Kidney capillary endothelial cell (primary cell): ENCODE measurements at regions not wholly inside any gene's neighbourhood (a gene's known extent, or its start where the extent isn't known, plus 50 kb on each side); places are given as distances from the start of the nearest gene placed in this dataset.
"Not testable (repeated sequence)": the region's sequence is repeated elsewhere in the genome, so short reads cannot be mapped to it uniquely, and the experiment has no call there.

ENCODE experiments used
- DNase-seq: peaks from one replicate; pipeline ENCODE4 v3.0.0-alpha.2; 2018; ENCODE audit warnings: low spot score

GRCh38 chr2:175606010-175606841 is 395.8 kb downstream of the LNPK start:
- DNase-seq = no peak

- no peak for DNase-seq
Measured at GRCh38 chr2:175605640-175606009, 396.4 kb downstream of the LNPK start.

- DNase-seq = no peak
Measured at GRCh38 chr2:175601969-175602368, 400.1 kb downstream of the LNPK start.

- DNase-seq = no peak
Measured at GRCh38 chr2:175599966-175600831, 401.9 kb downstream of the LNPK start.

DNA sequence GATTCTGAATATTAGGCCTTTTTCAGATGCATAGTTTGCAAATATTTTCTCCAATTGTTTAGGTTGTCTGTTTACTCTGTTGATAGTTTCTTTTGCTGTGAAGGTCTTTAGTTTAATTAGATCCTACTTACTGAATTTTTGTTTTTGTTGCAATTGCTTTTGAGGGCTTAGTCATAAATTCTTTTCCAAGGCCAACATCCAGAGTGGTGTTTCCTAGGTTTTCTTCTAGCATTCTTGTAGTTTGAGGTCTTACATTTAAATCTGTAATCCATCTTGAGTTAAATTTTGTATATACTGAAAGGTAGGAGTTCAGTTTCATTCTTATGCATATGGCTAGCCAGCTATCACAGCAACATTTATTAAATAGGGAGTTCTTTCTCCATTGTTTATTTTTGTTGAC is 404.8 kb downstream of the LNPK start:
- no peak for DNase-seq

- DNase-seq = no peak
Measured at GRCh38 chr2:175595139-175595538, 406.9 kb downstream of the LNPK start.

DNA sequence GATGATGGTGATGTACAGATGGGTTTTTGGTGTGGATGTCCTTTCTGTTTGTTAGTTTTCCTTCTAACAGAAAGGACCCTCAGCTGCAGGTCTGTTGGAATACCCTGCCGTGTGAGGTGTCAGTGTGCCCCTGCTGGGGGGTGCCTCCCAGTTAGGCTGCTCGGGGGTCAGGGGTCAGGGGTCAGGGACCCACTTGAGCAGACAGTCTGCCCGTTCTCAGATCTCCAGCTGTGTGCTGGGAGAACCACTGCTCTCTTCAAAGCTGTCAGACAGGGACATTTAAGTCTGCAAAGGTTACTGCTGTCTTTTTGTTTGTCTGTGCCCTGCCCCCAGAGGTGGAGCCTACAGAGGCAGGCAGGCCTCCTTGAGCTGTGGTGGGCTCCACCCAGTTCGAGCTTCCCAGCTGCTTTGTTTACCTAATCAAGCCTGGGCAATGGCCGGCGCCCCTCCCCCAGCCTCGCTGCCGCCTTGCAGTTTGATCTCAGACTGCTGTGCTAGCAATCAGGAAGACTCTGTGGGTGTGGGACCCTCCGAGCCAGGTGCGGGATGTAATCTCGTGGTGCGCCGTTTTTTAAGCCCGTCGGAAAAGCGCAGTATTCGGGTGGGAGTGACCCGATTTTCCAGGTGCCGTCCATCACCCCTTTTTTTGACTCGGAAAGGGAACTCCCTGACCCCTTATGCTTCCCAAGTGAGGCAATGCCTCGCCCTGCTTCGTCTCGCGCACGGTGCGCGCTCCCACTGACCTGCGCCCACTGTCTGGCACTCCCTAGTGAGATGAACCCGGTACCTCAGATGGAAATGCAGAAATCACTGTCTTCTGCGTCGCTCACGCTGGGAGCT is 408.2 kb downstream of the LNPK start:
- not testable (repeated sequence) for DNase-seq

- not testable (repeated sequence) for DNase-seq
Measured at GRCh38 chr2:175588213-175588612, 406.7 kb upstream of the ATP5MC3 start.

DNA sequence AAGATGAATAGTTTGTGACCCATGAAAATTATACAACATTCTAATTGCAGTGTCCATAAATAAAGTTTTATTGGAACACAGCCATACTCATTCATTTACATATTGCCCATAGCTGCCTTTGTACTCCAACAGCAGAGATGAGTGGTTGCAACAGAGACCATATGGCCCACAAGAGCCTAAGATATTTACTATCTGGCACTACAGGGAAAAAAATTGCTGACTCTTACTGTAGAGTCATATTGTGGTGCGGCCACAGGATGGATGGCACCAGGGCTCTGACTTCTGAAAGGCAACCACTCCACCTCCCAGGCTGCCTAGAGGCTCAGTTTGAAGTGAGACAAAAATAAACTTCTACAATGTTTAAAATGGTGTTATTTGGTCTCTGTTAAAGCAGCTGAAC is 404.0 kb upstream of the ATP5MC3 start:
- DNase-seq = no peak

DNA sequence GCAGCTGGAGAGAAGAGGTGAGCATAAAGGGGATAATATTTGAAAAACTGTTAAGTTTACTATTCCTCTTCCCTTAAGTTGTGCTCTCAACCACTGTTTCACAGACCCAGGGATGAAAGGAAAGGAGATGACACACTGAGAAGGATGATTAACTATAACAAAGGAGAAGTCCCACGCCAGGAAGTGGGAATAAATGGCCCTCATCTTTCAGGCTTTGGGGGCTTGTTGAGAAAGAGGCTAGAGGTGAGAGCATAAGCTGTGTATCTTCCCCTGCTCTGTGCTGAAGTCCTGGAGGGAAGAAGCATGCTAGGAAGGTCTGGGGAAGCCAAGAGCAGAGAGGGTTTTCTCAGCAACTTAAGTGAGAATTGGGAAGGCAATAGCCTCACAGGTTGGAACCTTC is 399.1 kb upstream of the ATP5MC3 start:
- DNase-seq = no peak

- no peak for DNase-seq
Measured at GRCh38 chr2:175579646-175580045, 398.1 kb upstream of the ATP5MC3 start.

- DNase-seq = no peak
Measured at GRCh38 chr2:175577368-175577970, 396.0 kb upstream of the ATP5MC3 start.

- no peak for DNase-seq
Measured at GRCh38 chr2:175576875-175577274, 395.4 kb upstream of the ATP5MC3 start.

DNA sequence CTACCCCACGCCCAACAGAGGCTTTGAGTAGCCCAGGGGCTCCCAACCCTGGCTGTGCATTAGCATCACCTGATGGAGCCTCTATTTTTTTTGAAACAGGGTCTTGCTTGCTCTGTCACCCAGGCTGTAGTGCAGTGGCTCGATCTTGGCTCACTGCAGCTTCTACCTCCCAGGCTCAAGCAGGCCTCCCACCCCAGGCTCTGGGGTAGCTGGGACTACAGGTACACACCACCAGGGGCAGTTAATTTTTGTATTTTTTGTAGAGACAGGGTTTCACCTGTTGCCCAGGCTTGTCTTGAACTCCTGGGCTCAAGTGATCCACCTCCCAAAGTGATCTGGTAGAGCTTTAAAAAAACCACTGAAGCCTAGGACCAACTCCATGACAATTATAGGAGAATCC is 394.8 kb upstream of the ATP5MC3 start:
- no peak for DNase-seq

DNA sequence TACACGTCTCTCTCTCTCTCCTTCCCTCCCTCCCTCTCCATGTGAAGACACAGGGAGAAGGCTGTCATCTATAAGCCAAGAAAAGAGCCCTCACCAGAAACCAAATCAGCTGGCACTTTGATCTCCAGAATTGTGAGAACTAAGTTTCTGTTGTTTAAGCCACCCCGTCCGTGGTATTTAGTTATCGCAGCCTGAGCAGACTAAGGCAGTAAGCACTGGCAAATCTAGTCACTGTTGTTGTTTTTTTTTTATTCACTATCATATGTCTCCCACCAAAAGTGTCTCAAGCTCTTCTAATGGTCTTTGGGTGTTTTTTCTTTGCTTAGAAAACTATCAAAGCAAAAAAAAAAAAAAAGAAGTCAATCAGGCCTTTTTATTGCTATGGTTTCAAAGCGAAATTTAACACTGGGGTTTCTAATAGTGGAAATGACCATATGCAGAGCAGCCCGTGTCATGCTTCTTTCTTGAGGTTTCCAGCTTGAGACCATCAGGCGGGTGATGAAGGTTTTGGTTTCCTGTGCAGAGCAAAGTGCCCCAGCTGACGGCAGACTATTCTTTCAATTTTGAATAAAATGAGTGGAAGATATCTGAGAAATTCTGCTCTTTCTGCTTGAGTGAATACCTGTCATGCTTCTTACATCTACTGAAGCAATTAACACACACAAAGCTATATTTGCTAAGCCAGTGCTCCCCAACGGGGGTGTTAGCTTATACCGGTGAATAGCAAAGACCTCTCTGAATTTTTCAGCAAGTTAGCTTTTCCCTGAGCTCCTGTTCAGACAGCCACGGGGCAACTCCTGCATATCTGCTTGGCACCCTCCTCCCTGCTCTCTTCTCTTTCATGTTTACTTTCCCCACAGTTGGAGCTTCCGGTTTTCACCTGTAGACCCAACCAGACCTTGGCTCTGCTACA is 394.1 kb upstream of the ATP5MC3 start:
- no peak for DNase-seq

GRCh38 chr2:175574069-175574468 is 392.6 kb upstream of the ATP5MC3 start:
- DNase-seq = no peak

DNA sequence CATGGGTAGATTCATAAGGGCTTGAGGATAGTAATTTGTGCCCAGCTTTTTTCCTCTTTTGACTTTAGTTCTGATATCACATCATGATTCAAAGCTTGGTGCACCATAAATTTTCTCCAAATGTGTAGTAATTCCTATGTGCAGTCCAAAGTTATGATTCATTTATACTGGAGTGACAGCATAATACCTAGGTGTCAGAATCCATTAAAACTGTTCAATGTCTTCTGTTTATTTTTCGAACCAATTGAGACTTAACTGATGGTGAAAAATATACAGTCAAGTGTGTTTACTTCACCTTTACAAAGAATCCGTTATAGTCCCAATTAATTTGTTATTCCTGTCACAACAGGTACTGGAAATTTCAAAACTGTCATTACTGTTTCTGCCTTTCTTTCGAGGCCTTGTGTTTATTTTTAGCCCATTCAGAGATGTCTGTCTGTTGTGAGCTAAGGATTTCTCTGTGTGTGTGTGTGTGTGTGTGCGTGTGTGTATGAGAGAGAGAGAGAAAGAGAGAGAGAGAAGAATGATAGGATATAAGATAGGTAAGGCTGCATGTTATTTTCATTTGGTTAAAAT is 389.7 kb upstream of the ATP5MC3 start:
- DNase-seq = no peak

DNA sequence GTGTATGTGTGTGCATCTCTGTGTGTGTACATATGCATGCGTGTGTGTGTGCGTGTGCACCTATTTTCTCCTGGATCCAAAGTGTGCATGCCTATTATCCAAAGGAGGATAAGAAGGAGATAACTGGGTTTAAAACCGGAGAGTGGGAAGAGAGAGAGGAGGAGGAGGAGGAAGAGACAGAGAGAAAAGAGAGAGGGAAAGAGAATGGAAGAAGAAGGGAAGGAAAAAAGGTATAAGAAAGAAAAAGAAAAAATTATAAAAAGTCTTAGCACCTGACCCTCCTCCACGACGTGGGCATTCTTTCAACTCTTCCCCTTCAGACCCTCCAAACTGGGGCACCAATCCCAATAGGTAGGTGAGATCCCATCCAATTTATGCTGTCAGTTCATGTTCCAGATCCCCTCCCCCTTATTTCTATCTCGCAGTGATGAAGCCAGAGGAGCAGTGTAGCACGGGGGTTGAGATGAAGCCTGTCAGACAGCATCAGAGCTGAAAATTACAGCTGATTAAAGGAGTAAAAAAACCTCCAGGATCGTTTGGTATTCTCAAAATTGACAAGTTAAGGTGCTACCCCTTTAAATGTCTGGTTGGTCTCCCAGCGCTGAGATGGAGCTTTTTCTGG is 386.7 kb upstream of the ATP5MC3 start:
- no peak for DNase-seq

DNA sequence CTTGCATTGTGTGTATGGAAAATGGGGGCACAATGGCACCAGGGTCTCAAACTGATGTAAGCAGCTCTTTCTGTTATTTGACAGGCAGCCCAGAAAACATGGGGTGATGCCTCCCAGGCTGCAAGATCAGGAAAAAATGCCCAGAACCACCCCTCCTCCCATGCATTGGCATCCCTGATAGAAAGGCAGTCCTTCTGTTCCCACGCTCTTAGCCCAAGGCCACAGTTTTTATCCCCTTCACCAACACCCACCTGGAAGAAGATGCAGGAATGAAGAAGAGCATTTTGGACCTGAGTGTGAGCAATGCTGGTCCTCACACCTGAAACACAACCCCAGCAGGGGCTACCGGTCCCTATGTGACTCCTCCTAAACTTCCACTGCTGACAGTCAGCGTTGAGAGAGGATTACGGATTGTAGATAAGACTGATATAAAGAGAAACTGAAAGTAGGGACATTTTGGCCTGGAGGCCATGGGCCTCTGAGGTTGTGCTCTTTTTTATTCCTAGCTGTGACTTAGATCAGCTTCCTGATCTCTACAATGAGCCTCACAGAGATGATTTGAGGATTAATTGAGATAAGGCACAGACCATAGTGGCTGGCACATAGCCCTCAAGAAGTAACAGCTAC is 386.0 kb upstream of the ATP5MC3 start:
- DNase-seq = no peak
